Activated CD8-positive, alpha-beta T cell treated with anti-CD3 and anti-CD28 coated beads for 36 hours (primary cell): ENCODE measurements at regions not wholly inside any gene's neighbourhood (a gene's known extent, or its start where the extent isn't known, plus 50 kb on each side); places are given as distances from the start of the nearest gene placed in this dataset.

ENCODE experiments used
- ATAC-seq: fragments of 200-7000 bp; cut with Tn5 transposase; one replicate; pipeline ENCODE4 v1.10.0; 2021; ENCODE audit warnings: mild to moderate bottlenecking, moderate library complexity
- CTCF ChIA-PET: fragments of 350-600 bp; sonication (Branson Sonifier 250); formaldehyde crosslinking; loops from one replicate; lab custom pipeline; 2021; ENCODE audit warnings: antibody characterized with exemption; lab: Charles Lee
- POLR2A ChIA-PET: fragments of 350-600 bp; sonication (Branson Sonifier 250); formaldehyde crosslinking; loops from one replicate; lab custom pipeline; 2021; ENCODE audit warnings: antibody characterized with exemption; lab: Charles Lee
- DNase-seq: peaks from one replicate; pipeline ENCODE4 v3.0.0-alpha.2; 2020
- H3K27ac Mint-ChIP-seq: one replicate; pipeline ENCODE4 v1.8.0; 2021; ENCODE audit warnings: mild to moderate bottlenecking, mixed read lengths
- H3K27me3 Mint-ChIP-seq: one replicate; pipeline ENCODE4 v1.8.0; 2021; ENCODE audit warnings: mixed read lengths
- H3K36me3 Mint-ChIP-seq: one replicate; pipeline ENCODE4 v1.8.0; 2021; ENCODE audit warnings: low read depth, mixed read lengths
- H3K4me1 Mint-ChIP-seq: one replicate; pipeline ENCODE4 v1.8.0; 2021; ENCODE audit warnings: low read depth, mixed read lengths
- H3K4me3 Mint-ChIP-seq: one replicate; pipeline ENCODE4 v1.8.0; 2021; ENCODE audit warnings: mild to moderate bottlenecking, moderate library complexity, mixed read lengths
- H3K9me3 Mint-ChIP-seq: one replicate; pipeline ENCODE4 v1.8.0; 2021; ENCODE audit warnings: mixed read lengths
- intact Hi-C: fragments of 100-400 bp; cut with micrococcal nuclease; formaldehyde crosslinking; loops from one replicate; pipeline ENCODE4 v1.10.0; 2022
- TF ChIP-seq, protein P1 (sequence below): fragments of 200-600 bp; IDR thresholded peaks from one replicate; pipeline ENCODE4 v1.8.0; 2022; ENCODE audit warnings: antibody characterized with exemption, mild to moderate bottlenecking

DNA sequence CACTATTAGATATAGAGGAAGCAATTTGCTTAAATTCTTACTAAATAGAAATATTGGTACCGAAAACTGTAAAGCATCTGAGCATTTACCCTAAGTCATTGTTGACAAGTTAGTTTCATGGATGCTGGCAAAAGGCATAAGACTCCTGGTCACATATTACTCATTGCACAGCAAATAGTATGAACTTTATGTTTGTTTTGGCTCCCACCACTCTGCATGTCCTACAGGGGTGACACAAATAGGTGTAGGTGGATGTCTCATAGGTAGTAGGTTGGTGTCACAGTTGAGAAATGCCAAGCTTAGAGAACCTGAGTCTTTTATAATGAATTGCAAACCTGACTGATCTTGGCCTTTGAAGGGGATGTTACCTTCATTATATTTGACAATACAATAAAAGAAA is 199.6 kb upstream of the SEMA3D start:
- Mint-ChIP-seq H3K27me3 (no peaks in the 10 kb centered on the region), H3K27ac (no peak overlapping the region), H3K36me3 (no peaks in the 10 kb centered on the region), H3K9me3 (peaks cover 3% of the 10 kb centered on the region), H3K4me1 (no peaks in the 10 kb centered on the region), H3K4me3 (no peak overlapping the region)
- intact Hi-C loops: no loop called here
- ATAC-seq (no peak), DNase-seq (no peak)
- CTCF ChIA-PET: no interaction called here
- POLR2A ChIA-PET: no interaction called here
- TF ChIP-seq, protein P1, sequence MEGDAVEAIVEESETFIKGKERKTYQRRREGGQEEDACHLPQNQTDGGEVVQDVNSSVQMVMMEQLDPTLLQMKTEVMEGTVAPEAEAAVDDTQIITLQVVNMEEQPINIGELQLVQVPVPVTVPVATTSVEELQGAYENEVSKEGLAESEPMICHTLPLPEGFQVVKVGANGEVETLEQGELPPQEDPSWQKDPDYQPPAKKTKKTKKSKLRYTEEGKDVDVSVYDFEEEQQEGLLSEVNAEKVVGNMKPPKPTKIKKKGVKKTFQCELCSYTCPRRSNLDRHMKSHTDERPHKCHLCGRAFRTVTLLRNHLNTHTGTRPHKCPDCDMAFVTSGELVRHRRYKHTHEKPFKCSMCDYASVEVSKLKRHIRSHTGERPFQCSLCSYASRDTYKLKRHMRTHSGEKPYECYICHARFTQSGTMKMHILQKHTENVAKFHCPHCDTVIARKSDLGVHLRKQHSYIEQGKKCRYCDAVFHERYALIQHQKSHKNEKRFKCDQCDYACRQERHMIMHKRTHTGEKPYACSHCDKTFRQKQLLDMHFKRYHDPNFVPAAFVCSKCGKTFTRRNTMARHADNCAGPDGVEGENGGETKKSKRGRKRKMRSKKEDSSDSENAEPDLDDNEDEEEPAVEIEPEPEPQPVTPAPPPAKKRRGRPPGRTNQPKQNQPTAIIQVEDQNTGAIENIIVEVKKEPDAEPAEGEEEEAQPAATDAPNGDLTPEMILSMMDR: no peak

DNA sequence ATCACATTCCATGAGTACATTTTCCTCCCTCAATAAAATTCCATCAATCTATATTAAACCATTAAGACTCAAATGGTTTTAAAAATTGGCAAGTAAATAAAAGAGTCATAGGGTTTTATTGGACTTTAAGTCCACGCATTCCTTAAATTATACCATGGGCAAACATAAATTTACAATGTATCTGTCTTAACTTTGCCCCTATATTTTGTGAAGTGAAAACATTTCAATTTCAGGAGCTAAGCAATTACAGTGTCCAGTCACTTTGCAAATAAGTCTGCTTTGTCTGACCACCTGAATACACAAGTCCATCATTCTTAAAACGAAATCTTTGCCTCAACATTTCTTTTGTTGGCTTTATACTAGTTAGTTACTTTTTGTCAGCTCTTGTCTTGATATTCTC is 197.5 kb upstream of the SEMA3D start:
- Mint-ChIP-seq H3K27me3 (no peaks in the 10 kb centered on the region), H3K4me1 (no peaks in the 10 kb centered on the region), H3K36me3 (no peaks in the 10 kb centered on the region), H3K27ac (no peak overlapping the region), H3K4me3 (no peak overlapping the region), H3K9me3 (peaks cover 6% of the 10 kb centered on the region)
- ChIA-PET CTCF (no interaction called here), POLR2A (no interaction called here)
- ATAC-seq (no peak), DNase-seq (no peak)
- intact Hi-C loops: no loop called here
- TF ChIP-seq, protein P1: no peak

DNA sequence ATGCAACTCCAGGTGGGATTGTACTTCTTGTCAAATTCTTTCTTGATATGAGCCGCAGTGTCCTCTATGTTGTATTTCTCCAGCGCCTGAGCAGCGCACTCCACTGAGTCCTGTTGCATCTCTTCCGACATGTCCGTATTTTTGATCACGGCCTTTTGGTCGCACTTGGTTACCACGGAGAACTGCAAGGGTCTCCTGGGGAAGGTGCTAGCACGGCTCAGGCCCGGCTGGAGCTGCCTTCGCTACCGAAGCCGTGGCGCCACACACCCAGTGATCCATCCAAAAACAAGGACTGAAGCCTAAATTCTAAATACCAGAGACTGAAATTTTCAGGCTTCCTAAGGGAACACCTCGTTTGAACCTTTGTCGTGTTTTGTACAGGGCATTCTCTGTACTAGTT is 194.4 kb upstream of the SEMA3D start:
- TF ChIP-seq, protein P1: no peak
- no peaks in the 10 kb centered on the region for H3K4me1 Mint-ChIP-seq
- ChIA-PET CTCF (no interaction called here), POLR2A (no interaction called here)
- no peak overlapping the region for H3K4me3 Mint-ChIP-seq
- DNase-seq (no peak), ATAC-seq (no peak)
- H3K9me3 Mint-ChIP-seq: peaks cover 7% of the 10 kb centered on the region
- intact Hi-C loops: no loop called here
- H3K36me3 Mint-ChIP-seq: no peaks in the 10 kb centered on the region
- H3K27me3 Mint-ChIP-seq: no peaks in the 10 kb centered on the region
- H3K27ac Mint-ChIP-seq: no peak overlapping the region

DNA sequence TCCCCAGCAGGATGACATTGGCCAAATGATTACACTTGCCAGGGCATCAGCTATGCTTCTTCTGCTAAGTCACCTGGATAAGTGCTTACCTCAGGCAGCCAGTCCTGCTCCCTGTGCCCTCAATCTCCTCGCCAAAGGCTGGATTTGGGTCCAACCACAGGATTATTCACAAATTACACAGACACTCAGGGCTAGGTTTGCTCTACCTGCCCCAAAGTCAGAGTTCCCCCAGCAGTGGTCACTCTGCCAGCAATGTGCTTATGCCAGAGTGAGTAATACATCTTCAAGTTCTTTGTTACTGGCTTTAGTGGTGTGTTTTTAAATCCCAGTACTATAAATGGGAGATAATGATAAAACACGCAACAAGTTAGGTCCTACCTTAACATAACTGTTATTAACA is 189.7 kb upstream of the SEMA3D start:
- TF ChIP-seq, protein P1: no peak
- Mint-ChIP-seq H3K36me3 (no peaks in the 10 kb centered on the region), H3K27ac (no peak overlapping the region), H3K4me3 (no peak overlapping the region), H3K27me3 (no peaks in the 10 kb centered on the region), H3K4me1 (no peaks in the 10 kb centered on the region), H3K9me3 (peaks cover 5% of the 10 kb centered on the region)
- CTCF ChIA-PET: no interaction called here
- ATAC-seq (no peak), DNase-seq (no peak)
- intact Hi-C loops: no loop called here
- POLR2A ChIA-PET: no interaction called here

DNA sequence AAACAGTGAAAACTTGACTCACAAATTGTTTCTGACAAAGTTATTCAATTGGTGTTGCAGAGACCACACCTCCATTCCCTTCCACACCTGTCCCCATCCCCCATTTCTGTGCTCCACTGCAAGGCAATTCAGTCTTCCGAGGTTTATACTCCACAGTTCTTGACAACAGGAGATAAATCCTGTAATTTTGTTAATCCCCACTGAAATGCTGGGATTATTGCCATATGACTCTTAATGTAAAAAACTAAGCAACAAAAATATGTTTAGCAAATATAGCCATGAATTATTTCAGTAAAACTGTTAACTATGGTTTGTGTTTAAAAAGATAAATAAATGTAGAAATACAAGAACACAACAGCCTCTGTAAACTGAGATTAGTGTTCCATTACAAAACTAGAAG is 170.1 kb upstream of the SEMA3D start:
- Mint-ChIP-seq H3K4me3 (no peak overlapping the region), H3K36me3 (no peaks in the 10 kb centered on the region), H3K27me3 (no peaks in the 10 kb centered on the region), H3K9me3 (peaks cover 5% of the 10 kb centered on the region), H3K27ac (no peak overlapping the region), H3K4me1 (no peaks in the 10 kb centered on the region)
- CTCF ChIA-PET: no interaction called here
- TF ChIP-seq, protein P1: no peak
- ATAC-seq (no peak), DNase-seq (no peak)
- intact Hi-C loops: no loop called here
- POLR2A ChIA-PET: no interaction called here
